ENCODE measurements at regions not wholly inside any gene's neighbourhood (a gene's known extent, or its start where the extent isn't known, plus 50 kb on each side); places are given as distances from the start of the nearest gene placed in this dataset.
A peak's percentile ranks its signal among the peaks of the same experiment; 100 is the strongest.

GRCh38 chr16:27708651-27709050 lies 158.7 kb downstream of the KATNIP start:
- DNase-seq (ENCODE audit: insufficient read length, low spot score) (no peak), FAIRE-seq (no peak)

- DNase-seq (ENCODE audit: insufficient read length, low spot score) (no peak), FAIRE-seq (no peak)
Observed at GRCh38 chr16:27712251-27712711, 162.3 kb downstream of the KATNIP start.

- DNase-seq (ENCODE audit: insufficient read length, low spot score) (no peak), FAIRE-seq (no peak)
Observed at GRCh38 chr16:27717726-27718125, 167.8 kb downstream of the KATNIP start.

- FAIRE-seq, result no peak
- no peak for DNase-seq (ENCODE audit: insufficient read length, low spot score)
Observed at GRCh38 chr16:27718201-27719105, 168.5 kb downstream of the KATNIP start.

GRCh38 chr16:27719106-27719445 lies 169.1 kb downstream of the KATNIP start:
- FAIRE-seq, result no peak
- no peak for DNase-seq (ENCODE audit: insufficient read length, low spot score)

GRCh38 chr16:27720731-27721530 lies 171.0 kb downstream of the KATNIP start:
- DNase-seq (ENCODE audit: insufficient read length, low spot score), result no peak
- no peak for FAIRE-seq

GRCh38 chr16:27721531-27722181 lies 171.7 kb downstream of the KATNIP start:
- no peak for FAIRE-seq
- no peak for DNase-seq (ENCODE audit: insufficient read length, low spot score)

GRCh38 chr16:27722207-27722606 lies 172.3 kb downstream of the KATNIP start:
- FAIRE-seq (no peak), DNase-seq (ENCODE audit: insufficient read length, low spot score) (no peak)

- DNase-seq (ENCODE audit: insufficient read length, low spot score) (no peak), FAIRE-seq (no peak)
Observed at GRCh38 chr16:27722892-27723450, 173.0 kb downstream of the KATNIP start.

- no peak for FAIRE-seq
- DNase-seq (ENCODE audit: insufficient read length, low spot score), result peak; percentile 21
Observed at GRCh38 chr16:27723711-27724481, 174.0 kb downstream of the KATNIP start.

- FAIRE-seq (no peak), DNase-seq (ENCODE audit: insufficient read length, low spot score) (no peak)
Observed at GRCh38 chr16:27724482-27725235, 174.7 kb downstream of the KATNIP start.

GRCh38 chr16:27725236-27726000 lies 175.5 kb downstream of the KATNIP start:
- FAIRE-seq (no peak), DNase-seq (ENCODE audit: insufficient read length, low spot score) (no peak)

GRCh38 chr16:27726621-27727261 lies 176.8 kb downstream of the KATNIP start:
- no peak for FAIRE-seq
- DNase-seq (ENCODE audit: insufficient read length, low spot score), result no peak

GRCh38 chr16:27727941-27728340 lies 178.0 kb downstream of the KATNIP start:
- FAIRE-seq (no peak), DNase-seq (ENCODE audit: insufficient read length, low spot score) (no peak)

GRCh38 chr16:27728691-27729090 lies 178.7 kb downstream of the KATNIP start:
- FAIRE-seq (no peak), DNase-seq (ENCODE audit: insufficient read length, low spot score) (no peak)

- DNase-seq (ENCODE audit: insufficient read length, low spot score), result no peak
- no peak for FAIRE-seq
Observed at GRCh38 chr16:27729516-27730304, 179.8 kb downstream of the KATNIP start.

GRCh38 chr16:27730661-27731210 lies 180.8 kb downstream of the KATNIP start:
- FAIRE-seq (no peak), DNase-seq (ENCODE audit: insufficient read length, low spot score) (no peak)

Data from HTR-8/SVneo (cell line).